ENCODE measurements at regions not wholly inside any gene's neighbourhood (a gene's known extent, or its start where the extent isn't known, plus 50 kb on each side); places are given as distances from the start of the nearest gene placed in this dataset.

DNA sequence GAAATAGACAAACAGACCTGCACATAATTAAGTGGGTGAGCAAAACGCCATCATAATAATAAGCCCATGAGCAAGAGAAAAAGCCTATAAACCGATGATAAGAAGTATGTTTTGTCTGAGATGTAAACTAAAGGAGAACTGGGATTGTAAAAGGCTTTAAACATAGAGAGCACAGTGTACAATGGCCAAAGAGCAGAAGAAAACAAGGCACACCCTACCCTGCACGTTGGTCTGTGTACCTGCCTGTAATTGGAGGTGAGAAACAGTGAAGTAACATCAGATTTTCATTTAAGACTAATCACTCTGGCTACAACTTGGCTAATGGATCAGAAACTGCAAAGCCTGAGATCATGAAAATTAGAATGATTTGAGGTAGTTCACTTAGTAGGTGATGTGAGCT is 1094.7 kb upstream of the GYPC start:
- no peaks in the 10 kb centered on the region for H3K9me3 ChIP-seq (ENCODE audit: control insufficient read depth in 4 of 4, low read length in 3 of 4)
- H3K27me3 ChIP-seq (ENCODE audit: control insufficient read depth in 4 of 4, insufficient read depth in 4 of 4, low read length in 3 of 4), result no peaks in the 10 kb centered on the region
- WGBS, result 51% methylated on average over 3 of the region's 3 CpGs
- H3K4me3 ChIP-seq (ENCODE audit: low read depth in 1 of 3, low read length in 3 of 3), result no peak overlapping the region
- DNase-seq (ENCODE audit: low spot score), result no peak
- no peaks in the 10 kb centered on the region for H3K36me3 ChIP-seq (ENCODE audit: control insufficient read depth in 4 of 4, insufficient read depth in 3 of 4, low read depth in 1 of 4, low read length in 3 of 4)
- no peak overlapping the region for H3K27ac ChIP-seq (ENCODE audit: low read depth in 1 of 2, low read length in 2 of 2)
- no peak overlapping the region for H3K9ac ChIP-seq (ENCODE audit: low read depth in 1 of 2, low read length in 2 of 2)
- no peak for TF ChIP-seq FOXA2 (IDR thresholded peaks at IDR 0.05)
- TF ChIP-seq JUND (IDR thresholded peaks at IDR 0.05), result no peak
- TF ChIP-seq SP1 (IDR thresholded peaks at IDR 0.05), result no peak
- TF ChIP-seq, protein P1, sequence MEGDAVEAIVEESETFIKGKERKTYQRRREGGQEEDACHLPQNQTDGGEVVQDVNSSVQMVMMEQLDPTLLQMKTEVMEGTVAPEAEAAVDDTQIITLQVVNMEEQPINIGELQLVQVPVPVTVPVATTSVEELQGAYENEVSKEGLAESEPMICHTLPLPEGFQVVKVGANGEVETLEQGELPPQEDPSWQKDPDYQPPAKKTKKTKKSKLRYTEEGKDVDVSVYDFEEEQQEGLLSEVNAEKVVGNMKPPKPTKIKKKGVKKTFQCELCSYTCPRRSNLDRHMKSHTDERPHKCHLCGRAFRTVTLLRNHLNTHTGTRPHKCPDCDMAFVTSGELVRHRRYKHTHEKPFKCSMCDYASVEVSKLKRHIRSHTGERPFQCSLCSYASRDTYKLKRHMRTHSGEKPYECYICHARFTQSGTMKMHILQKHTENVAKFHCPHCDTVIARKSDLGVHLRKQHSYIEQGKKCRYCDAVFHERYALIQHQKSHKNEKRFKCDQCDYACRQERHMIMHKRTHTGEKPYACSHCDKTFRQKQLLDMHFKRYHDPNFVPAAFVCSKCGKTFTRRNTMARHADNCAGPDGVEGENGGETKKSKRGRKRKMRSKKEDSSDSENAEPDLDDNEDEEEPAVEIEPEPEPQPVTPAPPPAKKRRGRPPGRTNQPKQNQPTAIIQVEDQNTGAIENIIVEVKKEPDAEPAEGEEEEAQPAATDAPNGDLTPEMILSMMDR (IDR thresholded peaks at IDR 0.05; ENCODE audit: low read depth, low read length, missing input control), result no peak
- TF ChIP-seq YY1 (IDR thresholded peaks at IDR 0.05), result no peak
- no peak for TF ChIP-seq HNF4G (IDR thresholded peaks at IDR 0.05)
- no peak for TF ChIP-seq NR2F2 (IDR thresholded peaks at IDR 0.05)
- TF ChIP-seq GABPA (IDR thresholded peaks at IDR 0.05 in 1 of 2, conservative IDR thresholded peaks at IDR 0.05 in 1 of 2), result no peak
- TF ChIP-seq HNF4A (conservative IDR thresholded peaks at IDR 0.05), result no peak
- no peak for TF ChIP-seq EGR1 (IDR thresholded peaks at IDR 0.05; ENCODE audit: low read depth in 2 of 2)
- TF ChIP-seq, protein P2, sequence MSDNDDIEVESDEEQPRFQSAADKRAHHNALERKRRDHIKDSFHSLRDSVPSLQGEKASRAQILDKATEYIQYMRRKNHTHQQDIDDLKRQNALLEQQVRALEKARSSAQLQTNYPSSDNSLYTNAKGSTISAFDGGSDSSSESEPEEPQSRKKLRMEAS (IDR thresholded peaks at IDR 0.05), result no peak
- no peaks in the 10 kb centered on the region for H3K4me1 ChIP-seq (ENCODE audit: control insufficient read depth in 4 of 4, insufficient read depth in 4 of 4, low read length in 3 of 4)

DNA sequence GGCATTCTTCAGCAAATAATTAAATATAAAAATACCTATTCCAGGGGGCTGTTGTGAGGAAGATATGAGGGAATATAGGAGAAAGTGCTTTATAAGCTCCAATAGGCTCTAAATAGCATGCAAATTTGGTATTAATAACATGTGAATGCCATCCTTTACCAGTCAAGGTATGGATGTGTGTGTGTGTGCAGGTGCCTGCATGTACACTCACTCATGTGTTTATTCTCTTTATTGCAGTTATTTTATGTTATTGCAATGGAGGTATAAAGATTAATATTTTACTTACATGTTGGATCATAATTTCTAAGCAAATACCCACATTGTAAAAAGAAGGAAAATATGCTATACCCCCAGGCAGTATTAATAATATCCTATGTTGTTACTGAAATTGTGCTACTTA is 1093.0 kb upstream of the GYPC start:
- DNase-seq (ENCODE audit: low spot score), result no peak
- Histone ChIP-seq H3K4me3 (ENCODE audit: low read depth in 1 of 3, low read length in 3 of 3) (no peak overlapping the region), H3K4me1 (ENCODE audit: control insufficient read depth in 4 of 4, insufficient read depth in 4 of 4, low read length in 3 of 4) (no peaks in the 10 kb centered on the region), H3K27ac (ENCODE audit: low read depth in 1 of 2, low read length in 2 of 2) (no peak overlapping the region), H3K9ac (ENCODE audit: low read depth in 1 of 2, low read length in 2 of 2) (no peak overlapping the region), H3K27me3 (ENCODE audit: control insufficient read depth in 4 of 4, insufficient read depth in 4 of 4, low read length in 3 of 4) (no peaks in the 10 kb centered on the region), H3K9me3 (ENCODE audit: control insufficient read depth in 4 of 4, low read length in 3 of 4) (no peaks in the 10 kb centered on the region), H3K36me3 (ENCODE audit: control insufficient read depth in 4 of 4, insufficient read depth in 3 of 4, low read depth in 1 of 4, low read length in 3 of 4) (no peaks in the 10 kb centered on the region)
- no peak for TF ChIP-seq HNF4A (conservative IDR thresholded peaks at IDR 0.05)
- no peak for TF ChIP-seq EGR1 (IDR thresholded peaks at IDR 0.05; ENCODE audit: low read depth in 2 of 2)
- TF ChIP-seq RAD21 (IDR thresholded peaks at IDR 0.05), result no peak

DNA sequence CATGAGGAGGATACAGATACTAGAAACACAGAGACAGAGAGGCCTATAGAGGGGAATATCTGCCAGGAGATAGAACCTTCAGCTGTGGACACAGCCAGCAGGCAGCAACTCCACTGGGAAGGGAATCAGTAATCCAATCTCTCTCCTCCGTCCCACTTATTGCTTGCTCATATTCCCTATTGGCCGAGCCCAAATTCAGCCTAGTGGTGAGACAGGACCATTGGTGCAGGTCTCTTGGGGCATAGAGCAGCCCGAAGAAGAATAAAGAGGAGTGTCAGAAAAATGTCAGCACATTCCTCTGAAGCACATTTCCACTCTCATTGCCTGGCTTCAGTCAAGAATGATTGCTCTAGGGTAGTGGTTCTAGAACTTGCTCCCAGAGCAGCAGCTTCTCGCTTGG is 1091.5 kb upstream of the GYPC start:
- H3K4me1 ChIP-seq (ENCODE audit: control insufficient read depth in 4 of 4, insufficient read depth in 4 of 4, low read length in 3 of 4), result no peaks in the 10 kb centered on the region
- H3K27me3 ChIP-seq (ENCODE audit: control insufficient read depth in 4 of 4, insufficient read depth in 4 of 4, low read length in 3 of 4), result no peaks in the 10 kb centered on the region
- H3K9ac ChIP-seq (ENCODE audit: low read depth in 1 of 2, low read length in 2 of 2), result no peak overlapping the region
- TF ChIP-seq FOXA2 (IDR thresholded peaks at IDR 0.05), result no peak
- TF ChIP-seq JUND (IDR thresholded peaks at IDR 0.05), result no peak
- TF ChIP-seq, protein P3, sequence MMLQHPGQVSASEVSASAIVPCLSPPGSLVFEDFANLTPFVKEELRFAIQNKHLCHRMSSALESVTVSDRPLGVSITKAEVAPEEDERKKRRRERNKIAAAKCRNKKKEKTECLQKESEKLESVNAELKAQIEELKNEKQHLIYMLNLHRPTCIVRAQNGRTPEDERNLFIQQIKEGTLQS (IDR thresholded peaks at IDR 0.05), result no peak
- TF ChIP-seq, protein P2 (IDR thresholded peaks at IDR 0.05), result no peak
- no peak for TF ChIP-seq SP1 (IDR thresholded peaks at IDR 0.05)
- TF ChIP-seq HNF4A (conservative IDR thresholded peaks at IDR 0.05), result no peak
- no peak for TF ChIP-seq NR2F2 (IDR thresholded peaks at IDR 0.05)
- TF ChIP-seq, protein P4, sequence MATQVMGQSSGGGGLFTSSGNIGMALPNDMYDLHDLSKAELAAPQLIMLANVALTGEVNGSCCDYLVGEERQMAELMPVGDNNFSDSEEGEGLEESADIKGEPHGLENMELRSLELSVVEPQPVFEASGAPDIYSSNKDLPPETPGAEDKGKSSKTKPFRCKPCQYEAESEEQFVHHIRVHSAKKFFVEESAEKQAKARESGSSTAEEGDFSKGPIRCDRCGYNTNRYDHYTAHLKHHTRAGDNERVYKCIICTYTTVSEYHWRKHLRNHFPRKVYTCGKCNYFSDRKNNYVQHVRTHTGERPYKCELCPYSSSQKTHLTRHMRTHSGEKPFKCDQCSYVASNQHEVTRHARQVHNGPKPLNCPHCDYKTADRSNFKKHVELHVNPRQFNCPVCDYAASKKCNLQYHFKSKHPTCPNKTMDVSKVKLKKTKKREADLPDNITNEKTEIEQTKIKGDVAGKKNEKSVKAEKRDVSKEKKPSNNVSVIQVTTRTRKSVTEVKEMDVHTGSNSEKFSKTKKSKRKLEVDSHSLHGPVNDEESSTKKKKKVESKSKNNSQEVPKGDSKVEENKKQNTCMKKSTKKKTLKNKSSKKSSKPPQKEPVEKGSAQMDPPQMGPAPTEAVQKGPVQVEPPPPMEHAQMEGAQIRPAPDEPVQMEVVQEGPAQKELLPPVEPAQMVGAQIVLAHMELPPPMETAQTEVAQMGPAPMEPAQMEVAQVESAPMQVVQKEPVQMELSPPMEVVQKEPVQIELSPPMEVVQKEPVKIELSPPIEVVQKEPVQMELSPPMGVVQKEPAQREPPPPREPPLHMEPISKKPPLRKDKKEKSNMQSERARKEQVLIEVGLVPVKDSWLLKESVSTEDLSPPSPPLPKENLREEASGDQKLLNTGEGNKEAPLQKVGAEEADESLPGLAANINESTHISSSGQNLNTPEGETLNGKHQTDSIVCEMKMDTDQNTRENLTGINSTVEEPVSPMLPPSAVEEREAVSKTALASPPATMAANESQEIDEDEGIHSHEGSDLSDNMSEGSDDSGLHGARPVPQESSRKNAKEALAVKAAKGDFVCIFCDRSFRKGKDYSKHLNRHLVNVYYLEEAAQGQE (IDR thresholded peaks at IDR 0.05), result no peak
- TF ChIP-seq RXRA (IDR thresholded peaks at IDR 0.05), result no peak
- no peak for TF ChIP-seq RAD21 (IDR thresholded peaks at IDR 0.05)
- TF ChIP-seq YY1 (IDR thresholded peaks at IDR 0.05), result no peak
- no peak overlapping the region for H3K4me3 ChIP-seq (ENCODE audit: low read depth in 1 of 3, low read length in 3 of 3)
- H3K27ac ChIP-seq (ENCODE audit: low read depth in 1 of 2, low read length in 2 of 2), result no peak overlapping the region
- H3K36me3 ChIP-seq (ENCODE audit: control insufficient read depth in 4 of 4, insufficient read depth in 3 of 4, low read depth in 1 of 4, low read length in 3 of 4), result no peaks in the 10 kb centered on the region
- DNase-seq (ENCODE audit: low spot score), result no peak
- no peaks in the 10 kb centered on the region for H3K9me3 ChIP-seq (ENCODE audit: control insufficient read depth in 4 of 4, low read length in 3 of 4)
- 37% methylated on average over 4 of the region's 4 CpGs for WGBS
